Keratinocyte (primary cell): ENCODE measurements at regions not wholly inside any gene's neighbourhood (a gene's known extent, or its start where the extent isn't known, plus 50 kb on each side); places are given as distances from the start of the nearest gene placed in this dataset.

Source experiments
- DNase-seq: peaks from one replicate; pipeline ENCODE4 v3.0.0-alpha.2; 2011; ENCODE audit warnings: low read depth, missing footprints, low spot score
- FAIRE-seq: peaks from 2 replicates; lab custom pipeline; 2011; peaks lifted over from hg19 to GRCh38; lab: Jason Lieb, UNC
- H2AFZ ChIP-seq: 2 replicates; pipeline ENCODE4 v1.6.0; 2012; ENCODE audit warnings: low read length, control low read depth, inconsistent platforms; ENCODE audit not compliant: control insufficient read depth
- H3K27ac ChIP-seq: 2 replicates; pipeline ENCODE4 v1.5.1; 2011; ENCODE audit warnings: low read length; ENCODE audit not compliant: control insufficient read depth, insufficient read depth
- H3K27me3 ChIP-seq: 3 replicates; pipeline ENCODE4 v1.6.0; 2011; ENCODE audit warnings: low read length; ENCODE audit not compliant: control insufficient read depth, insufficient read depth; ENCODE audit errors: extremely low read depth
- H3K36me3 ChIP-seq, 2 experiments: 2 replicates in 1 of 2; 3 replicates in 1 of 2; pipeline ENCODE4 v1.5.1; 2011; ENCODE audit warnings: low read length in 2 of 2, mild to moderate bottlenecking in 1 of 2; ENCODE audit not compliant: control insufficient read depth in 2 of 2, insufficient read depth in 2 of 2; ENCODE audit errors: extremely low read depth in 1 of 2
- H3K4me1 ChIP-seq: 3 replicates; pipeline ENCODE4 v1.5.1; 2011; ENCODE audit warnings: low read length; ENCODE audit not compliant: control insufficient read depth, insufficient read depth; ENCODE audit errors: extremely low read depth
- H3K4me2 ChIP-seq: 3 replicates; pipeline ENCODE4 v1.6.0; 2011; ENCODE audit warnings: low read depth, low read length; ENCODE audit not compliant: control insufficient read depth, insufficient read depth; ENCODE audit errors: extremely low read depth
- H3K4me3 ChIP-seq, 3 experiments: fragments of 200-600 bp in 1 of 3; sonication (generic) in 1 of 3; 2 replicates in 2 of 3; 3 replicates in 1 of 3; pipeline ENCODE4 v1.5.1; 2011 to 2016; ENCODE audit warnings: low read length in 3 of 3, mild to moderate bottlenecking in 3 of 3, control low read depth in 2 of 3, inconsistent platforms in 1 of 3, low read depth in 1 of 3, mixed read lengths in 1 of 3, mixed run types in 1 of 3, moderate library complexity in 1 of 3; ENCODE audit not compliant: control insufficient read depth in 2 of 3, insufficient read depth in 2 of 3; ENCODE audit errors: extremely low read depth in 1 of 3
- H3K79me2 ChIP-seq: 2 replicates; pipeline ENCODE4 v1.6.0; 2012; ENCODE audit warnings: low read length; ENCODE audit not compliant: control insufficient read depth, insufficient read depth
- H3K9ac ChIP-seq: 3 replicates; pipeline ENCODE4 v1.6.0; 2011; ENCODE audit warnings: low read length; ENCODE audit not compliant: control insufficient read depth, insufficient read depth; ENCODE audit errors: extremely low read depth
- H3K9me1 ChIP-seq: 3 replicates; pipeline ENCODE4 v1.6.0; 2011; ENCODE audit warnings: low read length; ENCODE audit not compliant: control insufficient read depth, insufficient read depth; ENCODE audit errors: extremely low read depth
- H3K9me3 ChIP-seq: 2 replicates; pipeline ENCODE4 v1.5.1; 2012; ENCODE audit warnings: low read depth, low read length; ENCODE audit not compliant: control insufficient read depth
- H4K20me1 ChIP-seq: 3 replicates; pipeline ENCODE4 v1.6.0; 2011; ENCODE audit warnings: low read length; ENCODE audit not compliant: control insufficient read depth, insufficient read depth; ENCODE audit errors: extremely low read depth
- CTCF ChIP-seq, 3 experiments: IDR thresholded peaks in 1 of 3; conservative IDR thresholded peaks in 1 of 3; optimal IDR thresholded peaks in 1 of 3; 2 replicates in 2 of 3; 3 replicates in 1 of 3; pipeline versions ENCODE3 to v1.5.1; 2011; ENCODE audit warnings: low read length in 3 of 3, mild to moderate bottlenecking in 3 of 3, moderate library complexity in 2 of 3, control low read depth in 1 of 3, inconsistent platforms in 1 of 3; ENCODE audit not compliant: insufficient read depth in 2 of 3; ENCODE audit errors: extremely low read depth in 1 of 3
- EZH2 ChIP-seq: IDR thresholded peaks from one replicate; pipeline ENCODE4 v1.6.1; 2012; ENCODE audit warnings: inconsistent platforms, mild to moderate bottlenecking, low read length, moderate library complexity
- dilution Hi-C: fragments of 300-500 bp; cut with MboI; formaldehyde crosslinking; loops from one replicate; pipeline ENCODE4 v1.7.0; 2020; ENCODE audit warnings: low sequenced_read_pairs; ENCODE audit not compliant: extremely low pct_ligation_motif_present

GRCh38 chrX:51803833-51804232, 60.6 kb downstream of the GSPT2 start:
- H3K9ac ChIP-seq = no peak overlapping the region
- no peak for TF ChIP-seq CTCF (optimal IDR thresholded peaks at IDR 0.05 in 1 of 3, IDR thresholded peaks at IDR 0.05 in 1 of 3, conservative IDR thresholded peaks at IDR 0.05 in 1 of 3; ENCODE audit: extremely low read depth in 1 of 3, insufficient read depth in 2 of 3, low read length in 3 of 3)
- no peak for TF ChIP-seq EZH2
- no peaks in the 10 kb centered on the region for H3K9me1 ChIP-seq
- H3K36me3 ChIP-seq = no peaks in the 10 kb centered on the region
- DNase-seq (no peak), FAIRE-seq (no peak)
- H3K4me2 ChIP-seq = peak overlapping the region; percentile 64
- dilution Hi-C loops = no loop called here
- no peaks in the 10 kb centered on the region for H4K20me1 ChIP-seq
- H2AFZ ChIP-seq = no peak overlapping the region
- peak overlapping the region; percentile 62 to 85 (median 65) for H3K4me3 ChIP-seq
- H3K4me1 ChIP-seq = no peaks in the 10 kb centered on the region
- H3K9me3 ChIP-seq = no peaks in the 10 kb centered on the region
- no peak overlapping the region for H3K27ac ChIP-seq
- H3K27me3 ChIP-seq = no peaks in the 10 kb centered on the region
- H3K79me2 ChIP-seq = peaks cover 9% of the 10 kb centered on the region

- dilution Hi-C loops = no loop called here
- H3K4me1 ChIP-seq = no peaks in the 10 kb centered on the region
- H3K79me2 ChIP-seq = peaks cover 12% of the 10 kb centered on the region
- H3K27ac ChIP-seq = no peak overlapping the region
- TF ChIP-seq CTCF (optimal IDR thresholded peaks at IDR 0.05 in 1 of 3, IDR thresholded peaks at IDR 0.05 in 1 of 3, conservative IDR thresholded peaks at IDR 0.05 in 1 of 3; ENCODE audit: extremely low read depth in 1 of 3, insufficient read depth in 2 of 3, low read length in 3 of 3) (peak in 2 of 3 experiments; percentile 10 to 12), EZH2 (no peak)
- no peaks in the 10 kb centered on the region for H4K20me1 ChIP-seq
- no peaks in the 10 kb centered on the region for H3K9me3 ChIP-seq
- H2AFZ ChIP-seq = no peak overlapping the region
- H3K36me3 ChIP-seq = no peaks in the 10 kb centered on the region
- FAIRE-seq = no peak
- H3K27me3 ChIP-seq = no peaks in the 10 kb centered on the region
- H3K4me2 ChIP-seq = no peak overlapping the region
- no peak for DNase-seq
- H3K9ac ChIP-seq = no peak overlapping the region
- H3K4me3 ChIP-seq = no peak overlapping the region
- H3K9me1 ChIP-seq = no peaks in the 10 kb centered on the region
These were observed 61.5 kb downstream of the GSPT2 start for GRCh38 chrX:51804741-51805140.
